ENCODE measurements at regions not wholly inside any gene's neighbourhood (a gene's known extent, or its start where the extent isn't known, plus 50 kb on each side); places are given as distances from the start of the nearest gene placed in this dataset.

DNA sequence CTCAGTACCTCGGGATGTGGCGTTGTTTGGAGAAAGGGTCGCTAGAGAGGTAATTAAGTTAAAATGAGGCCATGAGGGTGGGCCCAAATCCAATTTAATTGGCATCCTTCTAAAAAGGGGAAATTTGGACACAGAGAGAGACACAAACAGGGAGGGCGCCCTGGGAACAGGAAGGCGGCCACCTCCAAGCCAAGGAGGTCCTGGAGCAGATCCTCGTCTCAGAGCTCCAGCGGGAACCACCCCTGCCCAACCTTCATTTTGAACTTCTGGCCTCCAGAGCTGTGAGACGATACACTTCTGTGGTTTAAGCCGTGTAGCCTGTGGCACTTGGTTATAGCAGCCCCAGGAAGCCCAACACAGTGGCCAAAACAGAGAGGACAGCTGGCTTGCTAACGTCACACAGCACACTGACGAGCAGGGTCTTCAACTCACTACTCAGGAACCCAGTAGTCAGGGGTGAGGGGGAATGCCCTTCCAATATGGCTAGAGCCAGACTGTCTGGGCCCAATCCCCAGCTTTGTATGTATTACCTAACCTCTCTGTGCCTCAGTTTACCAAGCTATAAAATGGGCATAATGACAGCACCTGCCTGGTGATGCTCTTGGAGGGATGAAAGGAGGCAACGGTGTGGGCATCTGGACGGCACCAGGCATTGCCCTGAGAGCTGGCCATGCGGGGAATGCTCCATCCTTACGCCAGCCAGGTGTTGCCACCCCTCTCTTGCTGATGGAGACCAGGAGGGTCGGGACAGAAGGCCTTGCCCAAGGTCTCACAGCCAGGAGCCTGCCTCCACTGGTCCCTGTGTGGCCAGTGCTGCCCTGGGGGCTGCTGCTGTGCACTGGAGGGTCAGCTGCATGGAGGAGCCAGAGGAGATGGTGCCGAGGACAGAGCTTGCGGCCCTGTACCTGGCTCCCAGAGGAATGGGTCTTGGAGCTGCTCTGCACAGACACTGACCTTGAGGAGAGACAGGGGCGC, 53.3 kb upstream of the LINC01488 start:
- Histone ChIP-seq H3K27ac (no peak overlapping the region), H3K4me3 (no peak overlapping the region), H3K36me3 (no peaks in the 10 kb centered on the region), H3K4me1 (ENCODE audit: low read depth) (no peaks in the 10 kb centered on the region), H3K9me3 (ENCODE audit: low read depth) (no peaks in the 10 kb centered on the region), H3K27me3 (no peaks in the 10 kb centered on the region)
- TF ChIP-seq, protein P1, sequence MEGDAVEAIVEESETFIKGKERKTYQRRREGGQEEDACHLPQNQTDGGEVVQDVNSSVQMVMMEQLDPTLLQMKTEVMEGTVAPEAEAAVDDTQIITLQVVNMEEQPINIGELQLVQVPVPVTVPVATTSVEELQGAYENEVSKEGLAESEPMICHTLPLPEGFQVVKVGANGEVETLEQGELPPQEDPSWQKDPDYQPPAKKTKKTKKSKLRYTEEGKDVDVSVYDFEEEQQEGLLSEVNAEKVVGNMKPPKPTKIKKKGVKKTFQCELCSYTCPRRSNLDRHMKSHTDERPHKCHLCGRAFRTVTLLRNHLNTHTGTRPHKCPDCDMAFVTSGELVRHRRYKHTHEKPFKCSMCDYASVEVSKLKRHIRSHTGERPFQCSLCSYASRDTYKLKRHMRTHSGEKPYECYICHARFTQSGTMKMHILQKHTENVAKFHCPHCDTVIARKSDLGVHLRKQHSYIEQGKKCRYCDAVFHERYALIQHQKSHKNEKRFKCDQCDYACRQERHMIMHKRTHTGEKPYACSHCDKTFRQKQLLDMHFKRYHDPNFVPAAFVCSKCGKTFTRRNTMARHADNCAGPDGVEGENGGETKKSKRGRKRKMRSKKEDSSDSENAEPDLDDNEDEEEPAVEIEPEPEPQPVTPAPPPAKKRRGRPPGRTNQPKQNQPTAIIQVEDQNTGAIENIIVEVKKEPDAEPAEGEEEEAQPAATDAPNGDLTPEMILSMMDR (IDR thresholded peaks at IDR 0.05; ENCODE audit: low read depth, low read length), result no peak
- DNase-seq (ENCODE audit: low read depth in 1 of 2, low spot score in 1 of 2), result no peak

DNA sequence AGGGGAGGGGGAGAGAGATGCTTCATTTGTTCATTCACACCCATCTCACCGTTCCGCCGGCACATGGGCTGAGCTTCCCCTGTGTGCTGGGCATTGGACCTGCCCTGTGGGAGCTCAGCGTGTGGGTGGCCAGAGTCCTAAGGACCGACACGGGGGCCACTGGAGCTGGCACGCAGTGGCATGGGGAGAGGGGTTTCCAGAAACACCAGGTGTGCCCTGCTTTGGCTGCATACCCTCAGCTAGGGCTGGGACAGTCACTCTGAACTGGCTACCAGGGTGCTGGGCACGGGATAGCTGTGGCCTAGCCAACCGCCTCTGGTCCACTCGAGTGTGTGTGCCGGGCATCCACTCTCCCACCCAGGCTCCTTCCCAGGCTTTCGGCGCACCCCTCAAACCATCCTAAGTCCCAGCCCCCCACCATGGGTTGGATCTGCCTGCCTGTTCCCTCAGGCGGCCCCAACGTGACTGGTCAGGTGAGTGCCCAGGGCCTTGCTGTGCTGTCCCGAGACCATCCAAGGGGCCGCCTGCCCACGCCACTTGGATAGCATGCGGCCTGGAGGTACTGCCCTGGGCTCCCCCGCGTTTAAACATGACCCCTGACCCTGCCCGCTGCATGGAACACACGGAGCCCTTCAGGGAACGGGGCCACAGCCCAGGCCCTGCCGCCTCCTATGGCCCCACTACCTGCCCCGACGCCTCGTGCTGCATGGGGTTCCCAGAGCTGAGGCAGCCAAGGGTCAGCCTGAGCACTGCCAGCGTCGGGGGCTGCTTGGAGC, 51.6 kb upstream of the LINC01488 start:
- Histone ChIP-seq H3K27ac (no peak overlapping the region), H3K4me3 (no peak overlapping the region), H3K36me3 (no peaks in the 10 kb centered on the region), H3K27me3 (no peaks in the 10 kb centered on the region), H3K9me3 (ENCODE audit: low read depth) (no peaks in the 10 kb centered on the region), H3K4me1 (ENCODE audit: low read depth) (no peaks in the 10 kb centered on the region)
- no peak for DNase-seq (ENCODE audit: low read depth in 1 of 2, low spot score in 1 of 2)
- TF ChIP-seq, protein P1 (IDR thresholded peaks at IDR 0.05; ENCODE audit: low read depth, low read length), result no peak

- no peaks in the 10 kb centered on the region for H3K9me3 ChIP-seq (ENCODE audit: low read depth)
- H3K27ac ChIP-seq, result no peak overlapping the region
- no peaks in the 10 kb centered on the region for H3K4me1 ChIP-seq (ENCODE audit: low read depth)
- H3K27me3 ChIP-seq, result no peaks in the 10 kb centered on the region
- TF ChIP-seq, protein P1 (IDR thresholded peaks at IDR 0.05; ENCODE audit: low read depth, low read length), result no peak
- H3K36me3 ChIP-seq, result no peaks in the 10 kb centered on the region
- no peak overlapping the region for H3K4me3 ChIP-seq
- no peak for DNase-seq (ENCODE audit: low read depth in 1 of 2, low spot score in 1 of 2)
These were observed 50.9 kb upstream of the LINC01488 start for GRCh38 chr11:69430566-69430965.

DNA sequence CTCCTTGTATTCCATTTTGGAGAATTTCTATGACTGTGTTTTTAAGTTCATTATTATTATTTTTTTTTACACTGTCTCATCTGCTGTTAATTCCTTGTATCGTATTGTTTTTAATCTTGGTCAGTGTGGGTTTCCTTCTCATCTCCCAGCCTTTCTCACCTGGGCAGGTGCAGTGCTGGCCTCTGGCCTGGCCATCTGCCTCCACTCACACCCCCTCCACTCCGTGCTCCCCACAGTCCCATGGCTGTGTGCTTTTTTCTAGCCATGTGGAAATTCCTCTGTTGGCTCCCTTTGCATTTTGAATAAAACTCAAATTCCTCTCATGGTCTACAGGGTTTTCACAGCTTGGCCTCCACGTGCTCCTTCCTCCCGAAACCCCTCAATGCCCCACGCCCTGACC, 50.3 kb upstream of the LINC01488 start:
- no peak overlapping the region for H3K4me3 ChIP-seq
- TF ChIP-seq, protein P1 (IDR thresholded peaks at IDR 0.05; ENCODE audit: low read depth, low read length), result no peak
- no peaks in the 10 kb centered on the region for H3K27me3 ChIP-seq
- no peak overlapping the region for H3K27ac ChIP-seq
- no peaks in the 10 kb centered on the region for H3K36me3 ChIP-seq
- no peaks in the 10 kb centered on the region for H3K9me3 ChIP-seq (ENCODE audit: low read depth)
- H3K4me1 ChIP-seq (ENCODE audit: low read depth), result no peaks in the 10 kb centered on the region
- DNase-seq (ENCODE audit: low read depth in 1 of 2, low spot score in 1 of 2), result no peak

Data from cardiac muscle cell (in vitro differentiated cells and primary cell).